Choroid plexus epithelial cell (primary cell): ENCODE measurements at regions not wholly inside any gene's neighbourhood (a gene's known extent, or its start where the extent isn't known, plus 50 kb on each side); places are given as distances from the start of the nearest gene placed in this dataset.

Experiments used
- DNase-seq: peaks from one replicate; pipeline ENCODE4 v3.0.0-alpha.2; 2010; ENCODE audit warnings: low read depth
- H3K4me3 ChIP-seq: 2 replicates; pipeline ENCODE4 v1.5.1; 2011; ENCODE audit warnings: low read depth, mild to moderate bottlenecking, control low read depth, low read length, moderate library complexity
- TF ChIP-seq, protein P1 (sequence below): conservative IDR thresholded peaks from 2 replicates; pipeline ENCODE4 v1.5.1; 2011; ENCODE audit warnings: low read depth, mild to moderate bottlenecking, control low read depth, inconsistent platforms, low read length, moderate library complexity

DNA sequence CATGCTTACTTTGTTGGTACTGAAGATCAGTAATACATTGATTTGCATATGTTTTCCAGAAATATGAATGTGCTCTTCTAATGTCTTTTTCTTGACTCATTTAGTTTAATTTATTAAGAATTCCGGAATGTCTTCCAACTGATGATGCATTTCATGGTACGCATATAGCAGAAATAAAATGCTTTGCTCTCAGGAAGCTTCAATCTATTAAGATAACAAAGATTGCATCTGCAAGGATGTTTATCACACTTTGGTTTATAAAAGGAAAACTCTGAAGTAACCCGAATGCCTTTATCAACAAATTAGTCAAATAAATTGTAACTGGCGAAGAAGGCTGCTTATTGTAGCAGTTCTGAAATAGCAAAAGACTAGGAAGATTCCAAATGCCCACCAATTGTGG lies 166.4 kb upstream of the LMNTD1 start:
- DNase-seq, result no peak
- no peak overlapping the region for H3K4me3 ChIP-seq
- TF ChIP-seq, protein P1, sequence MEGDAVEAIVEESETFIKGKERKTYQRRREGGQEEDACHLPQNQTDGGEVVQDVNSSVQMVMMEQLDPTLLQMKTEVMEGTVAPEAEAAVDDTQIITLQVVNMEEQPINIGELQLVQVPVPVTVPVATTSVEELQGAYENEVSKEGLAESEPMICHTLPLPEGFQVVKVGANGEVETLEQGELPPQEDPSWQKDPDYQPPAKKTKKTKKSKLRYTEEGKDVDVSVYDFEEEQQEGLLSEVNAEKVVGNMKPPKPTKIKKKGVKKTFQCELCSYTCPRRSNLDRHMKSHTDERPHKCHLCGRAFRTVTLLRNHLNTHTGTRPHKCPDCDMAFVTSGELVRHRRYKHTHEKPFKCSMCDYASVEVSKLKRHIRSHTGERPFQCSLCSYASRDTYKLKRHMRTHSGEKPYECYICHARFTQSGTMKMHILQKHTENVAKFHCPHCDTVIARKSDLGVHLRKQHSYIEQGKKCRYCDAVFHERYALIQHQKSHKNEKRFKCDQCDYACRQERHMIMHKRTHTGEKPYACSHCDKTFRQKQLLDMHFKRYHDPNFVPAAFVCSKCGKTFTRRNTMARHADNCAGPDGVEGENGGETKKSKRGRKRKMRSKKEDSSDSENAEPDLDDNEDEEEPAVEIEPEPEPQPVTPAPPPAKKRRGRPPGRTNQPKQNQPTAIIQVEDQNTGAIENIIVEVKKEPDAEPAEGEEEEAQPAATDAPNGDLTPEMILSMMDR, result no peak

GRCh38 chr12:25723336-25723735 lies 170.3 kb upstream of the LMNTD1 start:
- TF ChIP-seq, protein P1, result no peak
- no peak for DNase-seq
- H3K4me3 ChIP-seq, result no peak overlapping the region

DNA sequence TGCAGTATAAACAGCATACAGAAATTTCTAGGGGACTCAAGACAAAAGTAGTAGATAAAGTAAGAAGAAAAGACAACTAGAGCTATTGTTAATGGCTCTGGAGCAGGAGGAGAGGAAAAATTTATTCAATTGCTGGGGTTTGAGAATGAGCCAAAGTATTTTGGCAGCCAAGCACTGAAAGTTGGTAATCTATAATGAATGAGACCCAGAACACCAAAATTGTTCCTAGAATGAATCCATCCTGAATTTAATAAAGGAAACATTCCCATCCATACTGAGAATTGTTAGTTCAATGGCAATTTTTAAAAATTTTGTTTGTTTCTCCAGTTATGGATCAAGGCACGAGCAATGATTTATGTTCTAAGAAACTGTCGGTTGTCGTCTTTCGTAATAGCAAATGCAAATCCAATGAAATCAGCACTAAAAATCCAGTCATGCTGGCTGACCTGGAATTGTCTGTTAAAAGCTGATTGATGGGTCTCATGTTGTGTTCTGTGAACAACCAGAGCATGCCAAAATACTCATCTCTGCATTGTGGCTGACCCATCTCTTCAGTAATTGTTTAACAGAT lies 170.9 kb upstream of the LMNTD1 start:
- DNase-seq, result no peak
- H3K4me3 ChIP-seq, result no peak overlapping the region

GRCh38 chr12:25725470-25725869 lies 172.4 kb upstream of the LMNTD1 start:
- no peak overlapping the region for H3K4me3 ChIP-seq
- DNase-seq, result no peak
- TF ChIP-seq, protein P1, result no peak

More for the DNA sequence above, 170.9 kb upstream of the LMNTD1 start:
- TF ChIP-seq, protein P1, result no peak

GRCh38 chr12:25725931-25726330 lies 172.8 kb upstream of the LMNTD1 start:
- TF ChIP-seq, protein P1, result no peak
- H3K4me3 ChIP-seq, result no peak overlapping the region
- peak; percentile 88 for DNase-seq

DNA sequence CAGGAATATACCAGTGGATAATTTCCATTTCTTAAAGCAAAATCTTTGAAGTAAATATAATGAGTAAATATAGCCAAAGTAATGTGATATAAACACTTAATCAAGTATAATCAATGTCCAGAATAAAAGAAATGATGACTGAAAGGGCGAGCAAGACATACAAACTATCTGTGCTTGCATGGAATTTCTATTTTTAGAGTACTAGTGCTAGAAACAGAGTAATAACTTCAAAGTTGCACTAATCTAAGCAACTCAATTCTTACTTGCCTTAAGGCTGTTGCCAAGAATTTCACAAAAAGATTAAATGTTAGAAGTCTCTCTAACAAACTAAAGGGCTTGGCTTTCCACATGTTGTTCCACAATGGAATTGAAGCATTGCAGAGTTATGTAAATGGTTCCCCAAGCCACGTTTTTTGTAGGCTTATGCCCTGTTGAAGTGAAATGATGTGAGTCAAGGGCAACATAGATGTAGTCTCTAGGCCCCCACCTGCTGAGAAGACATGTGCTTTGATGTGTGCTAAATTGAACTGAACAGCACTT lies 175.0 kb upstream of the LMNTD1 start:
- no peak overlapping the region for H3K4me3 ChIP-seq
- TF ChIP-seq, protein P1, result no peak
- DNase-seq, result peak; percentile 16

GRCh38 chr12:25730489-25731349 lies 177.6 kb upstream of the LMNTD1 start:
- TF ChIP-seq, protein P1, result no peak
- no peak for DNase-seq
- no peak overlapping the region for H3K4me3 ChIP-seq
